ENCODE measurements at regions not wholly inside any gene's neighbourhood (a gene's known extent, or its start where the extent isn't known, plus 50 kb on each side); places are given as distances from the start of the nearest gene placed in this dataset.
"Not testable (repeated sequence)": the region's sequence is repeated elsewhere in the genome, so short reads cannot be mapped to it uniquely, and the experiment has no call there.

DNA sequence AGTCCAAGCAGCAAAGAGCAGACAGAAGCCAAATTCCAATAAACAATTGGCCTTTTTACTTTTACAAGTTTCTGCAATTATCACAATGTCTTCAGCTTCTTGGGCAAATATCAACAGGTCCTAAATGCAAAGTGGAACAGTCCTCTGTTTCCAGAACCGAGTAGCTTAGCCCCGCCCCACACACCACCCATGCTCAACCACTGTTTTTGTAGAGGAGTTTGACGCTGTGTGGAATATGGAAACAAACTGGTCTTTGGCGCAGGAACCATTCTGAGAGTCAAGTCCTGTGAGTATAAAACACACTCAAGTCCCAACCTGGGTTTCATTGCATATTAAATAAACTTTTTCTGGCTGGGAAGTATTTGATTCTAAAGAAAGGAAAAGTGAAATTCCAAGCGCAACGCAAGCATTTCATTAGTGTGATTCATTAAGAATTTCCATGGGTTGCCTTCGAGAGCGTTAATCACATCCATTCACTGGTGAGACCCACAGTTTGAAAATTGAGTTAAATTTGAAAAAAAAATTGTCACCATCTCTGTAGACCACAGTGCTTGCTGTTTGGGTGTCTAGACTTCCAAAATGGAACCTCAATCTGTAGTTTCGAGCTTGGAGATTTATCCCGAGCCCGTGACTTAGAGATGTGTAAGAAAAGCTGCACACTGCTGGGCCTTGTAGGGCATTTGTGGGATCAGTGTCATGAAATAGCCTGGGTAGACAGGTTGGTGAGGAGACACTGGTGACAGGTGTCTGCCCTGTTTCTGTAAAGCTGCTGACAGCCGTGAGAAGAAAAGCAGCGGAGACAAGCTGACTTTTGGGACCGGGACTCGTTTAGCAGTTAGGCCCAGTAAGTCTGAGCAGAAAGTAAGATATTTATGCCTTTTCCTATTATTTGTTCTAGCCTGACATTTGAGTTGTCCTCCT is 96.1 kb downstream of the DAD1 start:
- no peak for DNase-seq (ENCODE audit: low read depth in 2 of 3, low spot score in 2 of 3)

- DNase-seq (ENCODE audit: low read depth in 2 of 3, low spot score in 2 of 3), result no peak
Measured at GRCh38 chr14:22491683-22492621, 97.1 kb downstream of the DAD1 start.

DNA sequence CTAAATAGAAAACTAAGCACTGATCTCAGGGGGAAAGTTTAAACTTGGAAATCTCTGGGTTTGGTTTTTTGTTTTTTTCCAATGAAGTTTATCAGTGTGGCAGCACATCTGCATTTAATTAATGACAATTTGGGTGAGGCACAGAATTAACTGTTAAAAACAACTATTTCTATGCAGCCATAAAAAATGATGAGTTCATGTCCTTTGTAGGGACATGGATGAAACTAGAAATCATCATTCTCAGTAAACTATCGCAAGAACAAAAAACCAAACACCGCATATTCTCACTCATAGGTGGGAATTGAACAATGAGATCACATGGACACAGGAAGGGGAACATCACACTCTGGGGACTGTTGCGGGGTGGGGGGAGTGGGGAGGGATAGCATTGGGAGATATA is 98.0 kb downstream of the DAD1 start:
- not testable (repeated sequence) for DNase-seq (ENCODE audit: low read depth in 2 of 3, low spot score in 2 of 3)

DNA sequence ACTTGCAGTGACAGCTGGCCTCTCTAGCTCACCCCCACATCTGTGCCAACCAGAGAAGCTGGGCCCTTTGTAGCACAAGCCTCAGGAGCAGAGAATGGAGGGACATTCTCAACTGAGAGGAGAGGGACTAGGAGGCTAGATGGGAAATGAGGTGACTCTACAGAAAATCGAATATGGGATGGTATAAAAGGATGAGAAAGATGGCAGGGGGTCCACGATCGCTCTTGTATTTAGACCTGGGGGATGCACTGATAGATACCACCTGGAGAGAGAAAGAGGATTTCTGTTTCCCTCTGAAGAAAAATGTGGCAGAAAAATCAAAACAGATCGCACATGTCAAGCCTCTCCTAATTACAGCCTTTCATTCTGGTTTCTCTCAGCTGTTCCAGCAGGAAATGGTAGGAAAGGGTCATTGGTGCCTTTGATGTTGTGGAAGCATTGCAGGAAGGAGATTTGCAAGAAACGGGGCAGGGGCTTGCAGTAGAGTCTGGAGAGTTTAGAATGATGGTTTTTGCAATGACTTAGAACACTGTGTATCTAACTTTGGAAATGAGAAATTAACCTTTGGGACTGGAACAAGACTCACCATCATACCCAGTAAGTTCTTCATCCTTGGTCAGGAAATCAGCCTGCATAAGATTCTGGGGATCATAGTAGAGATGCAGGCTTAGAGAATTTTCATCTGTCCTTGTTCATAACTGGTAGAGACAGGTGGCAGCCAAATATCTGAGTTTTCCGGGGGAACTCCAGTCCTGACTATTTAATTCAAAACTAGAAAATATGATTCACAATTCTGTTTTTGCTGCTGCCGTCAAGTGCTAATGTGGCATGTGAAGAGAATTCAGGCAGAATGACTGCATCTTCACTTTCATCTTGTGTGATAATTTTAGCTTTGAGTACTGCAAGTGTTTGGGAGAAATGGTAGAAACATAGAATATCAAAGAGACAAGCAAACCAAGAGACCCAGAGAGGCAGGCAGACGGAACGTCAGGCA is 98.8 kb downstream of the DAD1 start:
- no peak for DNase-seq (ENCODE audit: low read depth in 2 of 3, low spot score in 2 of 3)

DNA sequence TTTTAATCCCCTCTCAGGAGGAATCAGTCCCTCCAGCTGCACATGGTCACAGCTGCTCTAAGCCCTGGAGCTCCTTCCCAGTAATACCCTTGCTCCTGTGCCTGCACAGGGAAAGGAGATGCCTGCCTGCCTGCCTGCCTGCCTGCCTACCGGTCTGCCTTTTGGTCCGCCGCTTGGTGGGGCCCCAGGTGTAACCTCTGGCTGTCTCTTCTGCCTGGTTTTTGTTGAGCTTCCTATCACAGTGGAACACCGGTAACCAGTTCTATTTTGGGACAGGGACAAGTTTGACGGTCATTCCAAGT is 99.8 kb downstream of the DAD1 start:
- DNase-seq (ENCODE audit: low read depth in 2 of 3, low spot score in 2 of 3), result no peak

- DNase-seq (ENCODE audit: low read depth in 2 of 3, low spot score in 2 of 3), result no peak
Measured at GRCh38 chr14:22488522-22489243, 100.3 kb downstream of the DAD1 start.

DNA sequence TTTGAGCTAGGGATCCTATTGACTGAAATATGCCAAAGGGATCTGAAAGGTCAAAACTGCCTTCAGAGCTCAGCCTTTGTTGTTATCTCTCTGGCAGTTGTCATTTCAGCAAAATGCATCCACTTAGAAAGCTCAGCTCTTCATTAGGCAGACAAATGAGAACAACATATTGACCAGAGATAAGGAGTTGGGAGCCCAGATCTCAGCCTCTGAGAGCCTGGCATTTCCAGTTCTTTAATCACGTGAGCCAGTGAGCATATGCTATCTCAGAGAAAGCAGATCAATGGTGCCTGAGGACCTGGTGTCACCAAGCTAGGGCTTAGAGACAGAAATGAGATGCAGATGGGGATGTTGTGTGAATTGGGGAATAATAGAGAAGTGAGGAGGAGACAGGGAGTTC is 101.1 kb downstream of the DAD1 start:
- no peak for DNase-seq (ENCODE audit: low read depth in 2 of 3, low spot score in 2 of 3)

GRCh38 chr14:22487401-22487800 is 101.6 kb downstream of the DAD1 start:
- DNase-seq (ENCODE audit: low read depth in 2 of 3, low spot score in 2 of 3), result no peak

DNA sequence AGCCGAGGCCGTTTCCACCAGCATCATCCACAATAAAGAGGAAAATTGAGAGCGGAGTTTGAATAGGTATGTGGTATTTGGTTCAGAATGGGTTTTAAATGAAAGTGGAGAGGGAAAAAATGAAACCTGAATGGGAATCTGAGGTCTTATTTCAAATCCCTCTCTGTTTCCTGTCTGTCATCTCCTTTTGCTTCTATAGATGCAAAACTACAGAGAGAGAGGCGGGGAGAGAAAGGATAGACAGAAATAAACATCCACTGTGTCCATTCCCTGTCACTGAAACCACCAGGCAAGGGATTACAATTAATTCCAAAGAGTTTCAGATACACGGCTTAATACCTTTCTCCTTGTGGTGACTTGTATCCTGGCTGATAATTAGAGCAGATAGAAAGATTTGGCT is 102.3 kb downstream of the DAD1 start:
- no peak for DNase-seq (ENCODE audit: low read depth in 2 of 3, low spot score in 2 of 3)

- no peak for DNase-seq (ENCODE audit: low read depth in 2 of 3, low spot score in 2 of 3)
Measured at GRCh38 chr14:22485649-22486048, 103.4 kb downstream of the DAD1 start.

GRCh38 chr14:22485178-22485577 is 103.8 kb downstream of the DAD1 start:
- no peak for DNase-seq (ENCODE audit: low read depth in 2 of 3, low spot score in 2 of 3)

GRCh38 chr14:22484632-22485031 is 104.4 kb downstream of the DAD1 start:
- no peak for DNase-seq (ENCODE audit: low read depth in 2 of 3, low spot score in 2 of 3)

DNA sequence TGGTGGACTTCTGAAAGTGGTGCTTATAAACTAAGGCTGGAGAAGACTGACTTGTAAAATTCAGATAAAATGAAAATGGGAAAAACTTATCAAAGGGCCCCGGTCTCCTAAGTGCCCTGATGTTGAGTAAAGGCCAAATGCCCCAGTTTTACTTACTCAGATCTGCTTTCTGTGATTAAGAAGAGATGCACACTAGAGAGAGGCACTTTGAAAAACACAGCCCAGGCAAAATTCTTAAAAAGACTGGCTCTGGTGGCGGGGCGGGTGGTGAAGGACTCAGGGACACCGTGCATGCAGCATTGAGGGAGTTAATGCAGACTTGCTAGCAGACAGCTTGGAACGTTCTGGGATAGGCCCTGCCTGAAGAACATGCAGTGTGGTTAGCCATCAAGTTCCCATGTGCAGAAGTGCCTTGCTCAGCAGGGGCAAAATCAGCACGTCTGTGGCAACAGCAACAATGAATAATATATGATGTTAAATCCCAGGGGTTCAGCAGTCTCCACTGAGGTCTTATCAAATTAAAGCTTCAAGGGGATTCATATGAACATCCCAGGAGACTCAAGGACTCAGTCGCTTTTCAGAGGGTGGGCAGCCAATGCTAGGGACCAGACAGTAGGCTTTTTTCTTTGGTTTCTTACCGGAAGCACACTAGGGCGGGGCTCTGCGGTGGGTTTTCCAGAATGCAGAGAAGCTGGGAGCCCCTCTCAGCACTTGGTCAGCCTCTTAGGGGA is 105.0 kb downstream of the DAD1 start:
- DNase-seq (ENCODE audit: low read depth in 2 of 3, low spot score in 2 of 3), result no peak

GRCh38 chr14:22482782-22483553 is 106.1 kb downstream of the DAD1 start:
- DNase-seq (ENCODE audit: low read depth in 2 of 3, low spot score in 2 of 3), result no peak

GRCh38 chr14:22482085-22482694 is 106.8 kb downstream of the DAD1 start:
- DNase-seq (ENCODE audit: low read depth in 2 of 3, low spot score in 2 of 3), result no peak

DNA sequence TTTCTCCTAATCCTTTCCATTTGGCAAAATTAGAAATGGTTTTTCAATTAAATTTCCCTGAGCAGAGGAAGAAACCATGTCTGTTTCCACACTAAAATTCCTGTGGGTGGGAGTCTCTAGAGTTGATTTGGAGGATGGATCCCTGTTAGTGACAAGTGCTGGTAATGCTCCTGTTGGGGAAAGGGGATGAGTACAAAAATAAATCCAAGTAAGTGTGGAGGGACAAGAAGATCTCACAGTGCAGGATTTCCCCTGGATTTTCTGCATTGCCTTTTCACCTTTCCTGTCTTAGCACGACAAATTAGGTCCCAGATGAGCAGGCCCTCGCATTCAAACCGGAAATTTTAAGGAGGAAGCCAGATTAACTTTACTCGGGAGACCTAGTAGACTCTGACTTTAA is 107.5 kb downstream of the DAD1 start:
- no peak for DNase-seq (ENCODE audit: low read depth in 2 of 3, low spot score in 2 of 3)

- DNase-seq (ENCODE audit: low read depth in 2 of 3, low spot score in 2 of 3), result no peak
Measured at GRCh38 chr14:22479776-22480464, 109.1 kb downstream of the DAD1 start.

Measured in hematopoietic multipotent progenitor cell (in vitro differentiated cells).